ENCODE measurements at regions not wholly inside any gene's neighbourhood (a gene's known extent, or its start where the extent isn't known, plus 50 kb on each side); places are given as distances from the start of the nearest gene placed in this dataset.
A peak's percentile ranks its signal among the peaks of the same experiment; 100 is the strongest.

- H3K36me3 Mint-ChIP-seq (ENCODE audit: low read depth): no peaks in the 10 kb centered on the region
- no peaks in the 10 kb centered on the region for H3K9me3 Mint-ChIP-seq
- H3K27ac Mint-ChIP-seq: peak overlapping the region; percentile 79
- H3K4me1 Mint-ChIP-seq (ENCODE audit: low read depth): peaks cover 37% of the 10 kb centered on the region
- peak overlapping the region; percentile 91 for H3K4me3 Mint-ChIP-seq
- TF ChIP-seq, protein P1, sequence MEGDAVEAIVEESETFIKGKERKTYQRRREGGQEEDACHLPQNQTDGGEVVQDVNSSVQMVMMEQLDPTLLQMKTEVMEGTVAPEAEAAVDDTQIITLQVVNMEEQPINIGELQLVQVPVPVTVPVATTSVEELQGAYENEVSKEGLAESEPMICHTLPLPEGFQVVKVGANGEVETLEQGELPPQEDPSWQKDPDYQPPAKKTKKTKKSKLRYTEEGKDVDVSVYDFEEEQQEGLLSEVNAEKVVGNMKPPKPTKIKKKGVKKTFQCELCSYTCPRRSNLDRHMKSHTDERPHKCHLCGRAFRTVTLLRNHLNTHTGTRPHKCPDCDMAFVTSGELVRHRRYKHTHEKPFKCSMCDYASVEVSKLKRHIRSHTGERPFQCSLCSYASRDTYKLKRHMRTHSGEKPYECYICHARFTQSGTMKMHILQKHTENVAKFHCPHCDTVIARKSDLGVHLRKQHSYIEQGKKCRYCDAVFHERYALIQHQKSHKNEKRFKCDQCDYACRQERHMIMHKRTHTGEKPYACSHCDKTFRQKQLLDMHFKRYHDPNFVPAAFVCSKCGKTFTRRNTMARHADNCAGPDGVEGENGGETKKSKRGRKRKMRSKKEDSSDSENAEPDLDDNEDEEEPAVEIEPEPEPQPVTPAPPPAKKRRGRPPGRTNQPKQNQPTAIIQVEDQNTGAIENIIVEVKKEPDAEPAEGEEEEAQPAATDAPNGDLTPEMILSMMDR (IDR thresholded peaks at IDR 0.05): no peak
- peak; percentile 23 for DNase-seq
- H3K27me3 Mint-ChIP-seq (ENCODE audit: insufficient read depth): peaks cover 4% of the 10 kb centered on the region; the same call in 1 of the 2 replicates
These were observed 88.1 kb upstream of the ARHGAP32 start for GRCh38 chr11:129280027-129280811.

DNA sequence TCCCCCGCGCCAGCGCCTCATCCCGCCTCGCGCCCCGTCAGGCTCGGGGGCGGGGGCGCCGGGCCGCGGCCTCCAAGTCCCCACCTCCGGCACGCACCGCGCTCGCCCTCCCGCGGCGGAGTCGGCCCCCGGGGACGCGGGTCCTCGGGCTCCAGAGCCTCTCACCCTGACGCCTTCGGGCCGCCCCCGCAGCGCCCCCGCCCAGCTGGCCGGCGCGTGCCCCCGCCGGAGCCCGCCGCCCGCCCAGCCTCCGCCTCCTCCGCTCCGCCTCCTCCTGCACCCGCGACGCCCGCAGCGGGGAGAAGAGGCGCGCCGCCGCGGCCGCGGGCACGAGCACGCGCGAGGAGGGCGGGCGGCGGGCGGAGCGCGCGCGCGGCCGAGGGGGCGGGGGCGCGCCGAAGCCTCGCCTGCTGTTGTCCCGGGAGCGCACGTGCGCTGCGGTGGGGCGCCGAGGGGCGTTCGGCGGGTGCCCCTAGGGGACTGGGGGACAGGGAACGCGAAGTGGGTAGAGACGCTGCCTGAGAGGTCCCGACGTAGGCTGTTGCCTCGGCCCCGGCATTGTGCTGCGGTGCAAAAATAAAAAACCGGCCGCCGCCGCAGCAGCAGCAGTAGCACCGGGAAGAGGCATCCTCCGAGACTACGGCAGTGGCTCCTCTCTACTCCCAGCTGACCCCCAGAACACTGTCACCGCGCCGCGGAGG, 87.4 kb upstream of the ARHGAP32 start:
- DNase-seq: peak; percentile 46
- peak overlapping the region; percentile 79 for H3K27ac Mint-ChIP-seq
- H3K4me1 Mint-ChIP-seq (ENCODE audit: low read depth): peaks cover 29% of the 10 kb centered on the region
- H3K27me3 Mint-ChIP-seq (ENCODE audit: insufficient read depth): peaks cover 4% of the 10 kb centered on the region; the same call in 1 of the 2 replicates
- H3K4me3 Mint-ChIP-seq: peak overlapping the region; percentile 91
- TF ChIP-seq, protein P1 (IDR thresholded peaks at IDR 0.05): no peak
- H3K36me3 Mint-ChIP-seq (ENCODE audit: low read depth): no peaks in the 10 kb centered on the region
- no peaks in the 10 kb centered on the region for H3K9me3 Mint-ChIP-seq

DNA sequence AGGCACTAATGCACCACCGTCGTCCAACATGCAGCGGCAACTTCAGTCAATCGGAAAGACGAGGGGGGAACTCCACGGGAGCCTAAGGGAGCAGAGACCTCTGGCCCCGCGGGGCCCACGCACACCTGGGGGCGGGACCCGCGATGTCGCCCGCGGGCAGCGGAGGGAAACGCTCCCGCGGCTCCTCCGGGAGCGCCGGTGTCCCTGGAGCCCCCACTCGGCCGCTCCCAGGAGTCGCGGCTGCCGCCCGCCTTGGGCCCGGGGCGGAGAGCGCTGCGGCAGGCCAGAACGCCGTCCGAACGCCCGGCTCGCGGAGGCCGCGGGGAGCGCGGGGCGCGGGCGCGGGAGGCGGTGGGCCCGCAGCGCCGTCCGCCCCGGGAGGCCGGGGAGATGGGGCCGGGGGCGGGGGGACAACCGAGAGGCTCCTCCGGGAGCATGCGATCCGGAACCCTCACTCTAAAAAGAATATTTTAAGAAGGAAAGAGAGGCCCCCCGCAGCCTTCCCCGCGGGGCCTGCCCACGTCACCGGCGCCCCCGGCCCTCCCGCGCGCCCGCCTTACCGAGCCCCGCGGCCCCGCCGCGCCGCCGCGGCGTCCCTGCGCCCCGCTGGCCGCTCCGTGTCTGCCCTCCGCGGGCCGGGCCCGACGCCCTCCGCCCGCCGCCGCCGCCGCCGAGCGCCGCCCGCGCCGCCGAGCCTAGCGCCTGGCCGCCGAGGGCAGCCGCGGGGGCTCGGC, 86.6 kb upstream of the ARHGAP32 start:
- DNase-seq: no peak
- peaks cover 4% of the 10 kb centered on the region; the same call in 1 of the 2 replicates for H3K27me3 Mint-ChIP-seq (ENCODE audit: insufficient read depth)
- TF ChIP-seq, protein P1 (IDR thresholded peaks at IDR 0.05): 0 out of 2 replicates have a peak, but pooled peaks have one; percentile 19
- H3K27ac Mint-ChIP-seq: peak overlapping the region; percentile 51; the same call in 1 of the 2 replicates
- H3K9me3 Mint-ChIP-seq: no peaks in the 10 kb centered on the region
- H3K36me3 Mint-ChIP-seq (ENCODE audit: low read depth): no peaks in the 10 kb centered on the region
- peaks cover 32% of the 10 kb centered on the region for H3K4me1 Mint-ChIP-seq (ENCODE audit: low read depth)
- peak overlapping the region; percentile 89 for H3K4me3 Mint-ChIP-seq

- no peak overlapping the region for H3K27ac Mint-ChIP-seq
- peaks cover 2% of the 10 kb centered on the region; the same call in 1 of the 2 replicates for H3K27me3 Mint-ChIP-seq (ENCODE audit: insufficient read depth)
- TF ChIP-seq, protein P1 (IDR thresholded peaks at IDR 0.05): no peak
- no peaks in the 10 kb centered on the region for H3K9me3 Mint-ChIP-seq
- no peak for DNase-seq
- peaks cover 32% of the 10 kb centered on the region for H3K4me1 Mint-ChIP-seq (ENCODE audit: low read depth)
- H3K36me3 Mint-ChIP-seq (ENCODE audit: low read depth): no peaks in the 10 kb centered on the region
- H3K4me3 Mint-ChIP-seq: peak overlapping the region; percentile 89
These were observed 85.2 kb upstream of the ARHGAP32 start for GRCh38 chr11:129277198-129277843.

- peaks cover 31% of the 10 kb centered on the region for H3K4me1 Mint-ChIP-seq (ENCODE audit: low read depth)
- no peak overlapping the region for H3K27ac Mint-ChIP-seq
- TF ChIP-seq, protein P1 (IDR thresholded peaks at IDR 0.05): no peak
- H3K9me3 Mint-ChIP-seq: no peaks in the 10 kb centered on the region
- DNase-seq: no peak
- H3K27me3 Mint-ChIP-seq (ENCODE audit: insufficient read depth): peaks cover 2% of the 10 kb centered on the region; the same call in 1 of the 2 replicates
- no peak overlapping the region for H3K4me3 Mint-ChIP-seq
- peaks cover 6% of the 10 kb centered on the region for H3K36me3 Mint-ChIP-seq (ENCODE audit: low read depth)
These were observed 83.7 kb upstream of the ARHGAP32 start for GRCh38 chr11:129275828-129276227.
